ENCODE measurements at regions not wholly inside any gene's neighbourhood (a gene's known extent, or its start where the extent isn't known, plus 50 kb on each side); places are given as distances from the start of the nearest gene placed in this dataset.

DNA sequence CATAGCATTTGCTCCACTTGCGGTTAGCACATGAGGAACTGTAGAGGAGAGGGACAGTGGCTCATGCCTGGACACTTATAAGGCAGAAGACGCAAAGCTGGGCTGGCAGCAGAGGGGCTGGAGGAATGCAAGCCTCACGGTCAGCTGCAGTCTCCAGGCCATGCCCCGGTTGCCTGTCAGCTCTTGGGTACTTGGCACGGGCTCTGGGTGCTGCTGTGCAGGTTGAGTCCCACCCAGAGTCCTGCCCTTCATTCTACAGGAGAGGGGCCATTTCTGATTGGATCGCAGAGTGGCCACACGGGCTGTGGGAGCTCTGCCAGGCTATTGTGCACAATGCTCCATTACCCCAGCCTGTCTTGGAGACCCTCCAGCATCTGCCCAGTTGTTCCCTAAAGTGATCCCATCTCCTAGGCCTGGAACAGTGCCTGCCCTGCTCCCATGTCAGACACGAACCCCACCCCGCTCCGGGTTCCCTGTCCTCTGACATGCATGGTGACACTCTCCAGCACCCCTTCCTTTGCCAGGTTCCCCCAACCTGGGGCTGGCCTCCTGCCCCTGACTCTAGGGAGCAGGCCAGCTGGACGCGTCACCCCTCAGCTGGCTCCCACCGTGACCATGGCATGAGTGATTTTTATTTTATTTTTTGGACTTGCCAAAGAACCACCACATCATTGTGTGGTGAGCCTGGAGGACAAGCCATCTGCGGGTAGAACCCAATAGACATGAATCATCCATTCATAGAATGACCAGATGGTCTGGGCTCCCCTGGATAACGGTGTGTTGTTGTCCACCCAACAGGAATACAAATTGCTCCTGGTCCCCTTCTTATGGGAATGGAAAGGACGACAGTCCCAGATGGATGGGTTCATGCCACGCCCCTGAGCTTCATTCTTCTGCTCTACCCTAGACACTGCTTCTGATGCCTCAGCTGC lies 51.0 kb upstream of the KLF13 start:
- no peak for TF ChIP-seq POLR2A (IDR thresholded peaks at IDR 0.05; ENCODE audit: low read length)
- no peak for TF ChIP-seq GATA1 (IDR thresholded peaks at IDR 0.05; ENCODE audit: low read depth, low read length)

Data from erythroblast (primary cell).